IMR-90 (cell line): ENCODE measurements at regions not wholly inside any gene's neighbourhood (a gene's known extent, or its start where the extent isn't known, plus 50 kb on each side); places are given as distances from the start of the nearest gene placed in this dataset.
A peak's percentile ranks its signal among the peaks of the same experiment; 100 is the strongest.

Experiments
- ATAC-seq: fragments of 200-7000 bp; cut with Tn5 transposase; 2 replicates; pipeline ENCODE4 v1.9.1; 2020; ENCODE audit warnings: low read depth, mild to moderate bottlenecking, moderate library complexity
- BruUV-seq: library from RNA; stranded (reverse); fragments of 400-500 nt; replicated peaks from 2 replicates; lab custom pipeline; 2021; lab: Mats Ljungman, UMichigan
- CTCF ChIA-PET: fragments of 300-600 bp; formaldehyde crosslinking; extraction: SDS; loops from one replicate; lab custom pipeline; 2021; ENCODE audit warnings: antibody characterized with exemption; lab: Yijun Ruan, JAX
- POLR2A ChIA-PET: fragments of 300-600 bp; sonication (Branson Sonifier 250); formaldehyde crosslinking; loops from one replicate; lab custom pipeline; 2022; ENCODE audit warnings: antibody characterized with exemption; ENCODE audit not compliant: unreplicated experiment; lab: Charles Lee
- DNase-seq: peaks from one replicate; pipeline ENCODE4 v3.0.0; 2013
- H2AFZ ChIP-seq: replicated peaks from 2 replicates; pipeline ENCODE3; 2013; ENCODE audit warnings: low read length, mild to moderate bottlenecking; ENCODE audit not compliant: poor library complexity
- H2AK5ac ChIP-seq: 2 replicates; pipeline ENCODE4 v1.6.1; 2013; ENCODE audit warnings: low read depth, low read length, inconsistent platforms
- H2AK9ac ChIP-seq: replicated peaks from 2 replicates; pipeline ENCODE3; 2013; ENCODE audit warnings: mild to moderate bottlenecking, low read depth, low read length, moderate library complexity; ENCODE audit not compliant: poor library complexity
- H2BK120ac ChIP-seq: 2 replicates; pipeline ENCODE4 v1.6.1; 2013; ENCODE audit warnings: low read depth, low read length, inconsistent platforms
- H2BK15ac ChIP-seq: 3 replicates; pipeline ENCODE4 v1.6.1; 2013; ENCODE audit warnings: low read depth, low read length, inconsistent platforms
- H2BK20ac ChIP-seq: 2 replicates; pipeline ENCODE4 v1.6.1; 2013; ENCODE audit warnings: low read depth, mild to moderate bottlenecking, inconsistent platforms, low read length, moderate library complexity
- H2BK5ac ChIP-seq: 2 replicates; pipeline ENCODE4 v1.6.1; 2013; ENCODE audit warnings: mild to moderate bottlenecking, low read depth, low read length, inconsistent platforms; ENCODE audit not compliant: poor library complexity, severe bottlenecking
- H3K14ac ChIP-seq: replicated peaks from 2 replicates; pipeline ENCODE4 v1.6.1; 2013; ENCODE audit warnings: low read depth, low read length, inconsistent platforms
- H3K18ac ChIP-seq: 2 replicates; pipeline ENCODE4 v1.6.1; 2013; ENCODE audit warnings: low read depth, low read length, control low read depth
- H3K23ac ChIP-seq: 2 replicates; pipeline ENCODE4 v1.6.1; 2013; ENCODE audit warnings: low read depth, low read length, inconsistent platforms
- H3K27ac ChIP-seq: 2 replicates; pipeline ENCODE4 v1.5.1; 2013; ENCODE audit warnings: mild to moderate bottlenecking, control low read depth, low read length; ENCODE audit not compliant: insufficient read depth
- H3K27me3 ChIP-seq: 2 replicates; pipeline ENCODE4 v1.6.1; 2013; ENCODE audit warnings: low read length; ENCODE audit not compliant: control insufficient read depth, insufficient read depth
- H3K36me3 ChIP-seq: 2 replicates; pipeline ENCODE4 v1.6.1; 2013; ENCODE audit warnings: low read length, mixed read lengths; ENCODE audit not compliant: control insufficient read depth, insufficient read depth
- H3K4ac ChIP-seq: 2 replicates; pipeline ENCODE4 v1.6.1; 2013; ENCODE audit warnings: low read depth, low read length, inconsistent platforms
- H3K4me1 ChIP-seq: 2 replicates; pipeline ENCODE4 v1.6.1; 2013; ENCODE audit warnings: low read length, mixed read lengths; ENCODE audit not compliant: control insufficient read depth, insufficient read depth
- H3K4me2 ChIP-seq: 2 replicates; pipeline ENCODE4 v1.6.1; 2013; ENCODE audit warnings: low read depth, mild to moderate bottlenecking, control low read depth, low read length, moderate library complexity
- H3K4me3 ChIP-seq: 2 replicates; pipeline ENCODE4 v1.5.1; 2013; ENCODE audit warnings: low read depth, mild to moderate bottlenecking, control low read depth, low read length, moderate library complexity; ENCODE audit not compliant: insufficient read depth
- H3K56ac ChIP-seq: 2 replicates; pipeline ENCODE4 v1.6.1; 2013; ENCODE audit warnings: low read length, inconsistent platforms; ENCODE audit not compliant: insufficient read depth; ENCODE audit errors: extremely low read depth
- H3K79me1 ChIP-seq, 2 experiments: 2 replicates each; pipeline ENCODE4 v1.6.1; 2013; ENCODE audit warnings: low read length in 2 of 2, inconsistent platforms in 1 of 2, low read depth in 1 of 2
- H3K9ac ChIP-seq: 2 replicates; pipeline ENCODE4 v1.6.1; 2013; ENCODE audit warnings: low read depth, low read length, control low read depth
- H3K9me1 ChIP-seq: 2 replicates; pipeline ENCODE4 v1.6.1; 2013; ENCODE audit warnings: low read length, inconsistent platforms; ENCODE audit not compliant: insufficient read depth
- H3K9me3 ChIP-seq: 2 replicates; pipeline ENCODE4 v1.6.1; 2013; ENCODE audit warnings: low read length; ENCODE audit not compliant: control insufficient read depth, insufficient read depth
- H4K20me1 ChIP-seq: 2 replicates; pipeline ENCODE4 v1.6.1; 2013; ENCODE audit warnings: low read length, inconsistent platforms; ENCODE audit not compliant: insufficient read depth
- H4K5ac ChIP-seq: 2 replicates; pipeline ENCODE4 v1.6.1; 2013; ENCODE audit warnings: mild to moderate bottlenecking, low read depth, low read length, control low read depth
- H4K8ac ChIP-seq, 2 experiments: 2 replicates each; pipeline ENCODE4 v1.6.1; 2013; ENCODE audit warnings: low read depth in 2 of 2, low read length in 2 of 2, control low read depth in 1 of 2, inconsistent platforms in 1 of 2
- H4K91ac ChIP-seq: 2 replicates; pipeline ENCODE4 v1.6.1; 2013; ENCODE audit warnings: low read depth, low read length, inconsistent platforms; ENCODE audit not compliant: insufficient read depth
- BHLHE40 ChIP-seq: fragments of 150-350 bp; IDR thresholded peaks from 2 replicates; pipeline ENCODE4 v1.6.1; 2016; ENCODE audit warnings: mild to moderate bottlenecking, low read depth, low read length
- CHD1 ChIP-seq: IDR thresholded peaks from 2 replicates; pipeline ENCODE4 v1.6.1; 2012; ENCODE audit warnings: low read depth, low read length, improper control_type of control experiment
- CTCF ChIP-seq: conservative IDR thresholded peaks from 2 replicates; pipeline ENCODE4 v1.5.1; 2012; ENCODE audit warnings: mild to moderate bottlenecking, low read depth, low read length, improper control_type of control experiment
- ELK1 ChIP-seq: fragments of 150-350 bp; IDR thresholded peaks from 2 replicates; pipeline ENCODE4 v1.6.1; 2016; ENCODE audit warnings: low read depth, mild to moderate bottlenecking, low read length, moderate library complexity, borderline replicate concordance
- FOS ChIP-seq: fragments of 150-350 bp; IDR thresholded peaks from 2 replicates; pipeline ENCODE4 v1.6.1; 2016; ENCODE audit warnings: low read depth, low read length
- MXI1 ChIP-seq: IDR thresholded peaks from 2 replicates; pipeline ENCODE4 v1.6.1; 2012; ENCODE audit warnings: low read depth, mild to moderate bottlenecking, low read length, moderate library complexity, borderline replicate concordance
- POLR2A ChIP-seq: IDR thresholded peaks from 2 replicates; pipeline ENCODE4 v1.6.1; 2012; ENCODE audit warnings: mild to moderate bottlenecking, low read depth, low read length
- RFX5 ChIP-seq: IDR thresholded peaks from 2 replicates; pipeline ENCODE4 v1.8.0; 2012; ENCODE audit warnings: low read depth, mild to moderate bottlenecking, low read length, moderate library complexity
- SMC3 ChIP-seq: fragments of 150-350 bp; IDR thresholded peaks from 2 replicates; pipeline ENCODE4 v1.6.1; 2016; ENCODE audit warnings: low read depth, mild to moderate bottlenecking, antibody characterized with exemption, low read length, moderate library complexity
- USF2 ChIP-seq: fragments of 150-350 bp; IDR thresholded peaks from 2 replicates; pipeline ENCODE4 v1.6.1; 2017; ENCODE audit warnings: mild to moderate bottlenecking, antibody characterized with exemption, low read length, low read depth
- WGBS, 2 experiments: methylation state at CpG; one replicate each; pipeline versions ENCODE4 v1.1.5 to v1.1.7; 2013; ENCODE audit warnings: missing lambda C conversion rate in 2 of 2; ENCODE audit not compliant: insufficient read length in 1 of 2; ENCODE audit errors: extremely low coverage in 2 of 2; 5-methylcytosine and 5-hydroxymethylcytosine counted together
- dilution Hi-C: fragments of 300-500 bp; cut with HindIII; formaldehyde crosslinking; loops from one replicate; pipeline ENCODE4 v1.14.3; 2018; ENCODE audit warnings: low sequenced_read_pairs; ENCODE audit not compliant: unreplicated experiment
- in situ Hi-C: fragments of 300-500 bp; cut with MboI; formaldehyde crosslinking; loops from 3 replicates; pipeline ENCODE4 v1.14.3; 2019; ENCODE audit warnings: low sequenced_read_pairs, inconsistent platforms, mixed read lengths
- intact Hi-C: fragments of 100-400 bp; cut with micrococcal nuclease; formaldehyde crosslinking; loops from 2 replicates; pipeline ENCODE4 v1.10.0; 2022

- Histone ChIP-seq H3K9me3 (no peaks in the 10 kb centered on the region), H2AK5ac (peak overlapping the region; percentile 96), H2BK20ac (peak overlapping the region; percentile 86), H3K27me3 (no peaks in the 10 kb centered on the region), H3K4me1 (peaks cover 21% of the 10 kb centered on the region), H2AK9ac (peak overlapping the region; percentile 31), H3K79me1 (peaks cover 3 to 5% of the 10 kb centered on the region in 2 experiments; a peak in 2 of 4 replicates), H4K5ac (peak overlapping the region; percentile 69), H3K4me2 (no peak overlapping the region), H3K4me3 (no peak overlapping the region), H3K27ac (peak overlapping the region; percentile 21), H3K9me1 (peaks cover 18% of the 10 kb centered on the region), H2BK120ac (peak overlapping the region; percentile 92), H3K4ac (peak overlapping the region; percentile 77), H3K56ac (no peak overlapping the region; the same call in 1 of the 2 replicates), H3K18ac (peak overlapping the region; percentile 73), H2AFZ (peak overlapping the region; percentile 64), H4K20me1 (no peaks in the 10 kb centered on the region), H2BK15ac (peak overlapping the region; percentile 81; the same call in 2 of the 3 replicates), H3K9ac (no peak overlapping the region), H4K91ac (peak overlapping the region; percentile 84), H2BK5ac (peak overlapping the region; percentile 43), H3K36me3 (no peaks in the 10 kb centered on the region), H4K8ac (peak overlapping the region; percentile 55 to 63; a peak in 2 of 4 replicates), H3K23ac (no peak overlapping the region), H3K14ac (peak overlapping the region; percentile 61)
- dilution Hi-C loops (no loop called here), intact Hi-C loops (no loop called here), in situ Hi-C loops (no loop called here)
- DNase-seq, result no peak
- no peak for ATAC-seq
- POLR2A ChIA-PET, result no interaction called here
- no TSS peak for BruUV-seq
- no CpG with 5 or more reads among the region's 3 CpGs for WGBS, 2 experiments
- TF ChIP-seq POLR2A (no peak), RFX5 (no peak), SMC3 (no peak), CHD1 (no peak), BHLHE40 (no peak), CTCF (no peak), USF2 (no peak), ELK1 (no peak), MXI1 (no peak), FOS (no peak)
- CTCF ChIA-PET, result interaction anchor here (0.6 kb wide), 1 partner anchor 24 kb away, joined by 3 read pairs; no protein-coding TSS in a partner anchor
Observed at GRCh38 chr15:39275066-39275465, 305.8 kb upstream of the THBS1 start.
